ENCODE measurements at regions not wholly inside any gene's neighbourhood (a gene's known extent, or its start where the extent isn't known, plus 50 kb on each side); places are given as distances from the start of the nearest gene placed in this dataset.

DNA sequence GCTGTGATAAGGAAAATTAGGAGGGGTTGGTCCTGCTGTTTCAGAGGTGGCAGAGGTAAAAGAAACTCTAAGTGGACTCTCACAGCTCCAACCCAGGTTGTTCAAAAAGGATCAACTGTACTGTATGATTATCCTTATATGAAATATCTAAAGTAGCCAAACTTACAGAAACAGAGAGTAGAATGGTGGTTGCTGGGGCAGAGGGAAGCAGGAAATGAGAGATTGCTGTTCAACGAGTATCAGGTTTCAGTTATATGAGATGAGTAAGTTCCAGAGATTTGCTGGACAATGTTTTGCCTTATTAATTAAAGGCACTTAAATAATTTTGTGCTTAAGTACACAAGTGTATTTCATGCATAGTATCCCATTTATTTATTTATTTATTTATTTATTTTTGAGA lies 972.0 kb upstream of the LRRTM1 start:
- no peak for DNase-seq

DNA sequence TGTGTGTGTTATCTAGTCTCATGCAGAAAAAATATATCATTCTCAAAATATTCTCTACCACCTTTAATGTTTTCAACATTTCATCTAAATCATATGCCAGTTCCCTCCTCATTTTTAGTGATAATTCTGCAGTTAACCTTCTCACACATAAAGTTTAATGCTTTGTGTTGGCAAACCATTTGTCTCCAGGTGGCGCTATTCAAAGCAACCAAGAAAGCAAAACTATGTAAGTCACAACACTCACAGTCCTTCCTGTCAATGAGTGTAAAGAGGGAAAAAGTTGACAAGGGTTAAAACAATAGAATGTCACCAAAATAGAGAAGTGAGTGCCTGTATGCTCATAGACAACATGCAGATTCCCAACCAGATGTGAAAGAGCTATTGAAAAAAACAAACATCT lies 961.6 kb upstream of the LRRTM1 start:
- DNase-seq, result peak; percentile 1

DNA sequence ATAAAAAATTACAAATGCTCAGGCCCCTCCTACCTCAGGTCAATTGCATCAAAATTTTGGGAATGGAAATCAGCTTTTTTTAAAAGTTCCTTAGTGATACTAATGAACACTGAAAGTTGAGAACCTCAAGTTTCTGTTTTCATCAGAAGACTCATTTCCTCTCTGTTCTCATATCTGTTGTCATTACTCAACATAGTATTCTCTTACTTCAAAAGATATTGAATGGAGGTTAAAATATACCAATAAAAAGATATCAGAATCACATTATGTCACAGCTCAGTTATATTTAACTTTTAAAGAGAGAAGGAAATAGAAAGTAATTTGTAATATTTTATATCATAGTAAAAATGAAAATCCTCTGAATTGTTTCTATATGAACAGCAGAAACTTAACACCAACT lies 959.4 kb upstream of the LRRTM1 start:
- DNase-seq, result no peak

DNA sequence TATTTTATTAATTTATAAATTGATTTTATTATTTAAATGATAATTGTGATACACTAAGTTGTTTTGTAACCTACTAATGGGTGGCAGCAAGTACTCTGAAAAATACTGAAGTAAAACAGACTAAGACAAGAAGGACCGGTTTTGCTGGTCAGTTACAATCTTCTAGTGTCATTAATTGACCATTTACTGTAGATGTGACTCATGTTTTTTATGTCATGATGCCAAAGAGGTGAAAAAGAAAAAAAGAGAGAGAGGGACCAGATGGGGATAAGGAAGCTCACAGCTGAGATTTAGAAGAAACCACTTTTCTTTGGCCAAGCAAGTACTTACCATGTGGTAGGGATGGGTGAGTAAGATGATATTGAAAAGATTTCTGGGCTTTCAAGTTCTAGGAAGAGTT lies 955.8 kb upstream of the LRRTM1 start:
- no peak for DNase-seq

DNA sequence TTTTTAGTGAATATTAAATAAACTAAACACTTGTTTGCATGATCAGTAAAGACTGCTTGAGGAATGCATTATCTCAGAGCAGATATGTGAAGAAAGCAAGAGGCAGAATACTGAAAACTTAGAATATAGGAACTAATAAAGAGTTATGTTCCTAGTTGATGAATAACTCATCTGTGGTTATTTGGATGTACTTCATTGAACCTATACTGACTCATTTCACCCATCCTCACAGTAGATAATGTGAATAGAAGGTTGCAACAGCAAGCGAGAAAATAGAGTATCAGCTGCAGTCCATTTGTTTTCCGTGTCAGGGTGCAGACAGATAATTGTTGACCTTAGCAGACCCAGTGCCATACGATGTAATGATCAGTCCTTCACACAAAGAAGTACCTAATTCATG lies 945.7 kb upstream of the LRRTM1 start:
- no peak for DNase-seq

DNA sequence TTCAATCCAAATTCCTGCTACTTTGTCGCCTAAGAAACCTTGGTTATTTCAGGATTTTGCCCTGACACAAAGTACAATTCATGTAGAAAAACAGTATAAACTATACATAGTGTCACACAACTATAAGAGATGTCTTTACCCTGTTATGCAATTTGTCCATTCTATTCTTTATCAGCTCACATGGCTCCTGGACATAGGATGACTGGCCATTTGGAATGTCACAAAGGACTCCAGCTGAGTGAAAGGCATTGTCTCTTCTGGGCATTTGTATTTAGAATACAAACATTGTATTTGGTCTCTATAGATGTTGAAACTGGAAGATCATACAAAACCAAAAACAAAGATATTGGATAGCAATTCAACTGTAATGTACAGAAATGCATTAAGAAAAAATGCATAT lies 944.6 kb upstream of the LRRTM1 start:
- no peak for DNase-seq

DNA sequence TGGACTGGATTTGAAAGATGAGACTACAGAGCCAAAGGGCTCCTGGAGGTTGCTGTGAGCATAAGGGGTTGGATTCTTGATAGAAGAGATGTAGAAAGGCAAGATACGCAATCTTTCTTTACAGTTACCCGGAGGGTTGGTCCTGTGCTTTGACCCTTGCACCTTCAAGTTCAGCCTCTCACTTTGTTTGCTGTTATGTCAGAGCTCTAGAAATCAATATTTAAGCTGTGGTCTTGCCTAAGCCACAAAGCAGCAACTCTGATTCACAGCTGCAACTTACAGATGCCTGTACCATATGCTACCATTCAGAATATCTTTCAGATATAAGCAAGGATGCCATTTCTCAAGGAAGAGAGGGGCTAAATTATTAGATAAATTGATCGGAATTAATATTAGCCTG lies 943.1 kb upstream of the LRRTM1 start:
- DNase-seq, result no peak

DNA sequence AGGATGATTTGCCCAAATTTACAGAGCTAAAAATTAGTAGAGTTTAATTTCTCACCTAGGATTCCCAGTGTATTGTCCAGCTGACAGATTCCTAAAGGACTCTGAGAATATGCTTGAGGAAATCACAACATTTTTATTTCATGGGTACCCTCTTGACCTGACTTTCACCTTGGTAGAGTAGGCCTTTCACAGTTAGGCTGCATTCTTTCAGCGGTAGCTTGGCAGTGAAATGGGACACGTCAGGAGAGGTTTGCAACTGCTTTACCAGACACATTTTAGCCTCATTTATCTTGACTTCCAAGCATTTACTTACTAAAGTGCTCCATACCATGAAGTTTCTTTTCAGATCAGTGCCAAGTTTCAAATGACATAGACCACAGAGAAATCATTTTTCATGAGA lies 937.9 kb upstream of the LRRTM1 start:
- DNase-seq, result no peak

DNA sequence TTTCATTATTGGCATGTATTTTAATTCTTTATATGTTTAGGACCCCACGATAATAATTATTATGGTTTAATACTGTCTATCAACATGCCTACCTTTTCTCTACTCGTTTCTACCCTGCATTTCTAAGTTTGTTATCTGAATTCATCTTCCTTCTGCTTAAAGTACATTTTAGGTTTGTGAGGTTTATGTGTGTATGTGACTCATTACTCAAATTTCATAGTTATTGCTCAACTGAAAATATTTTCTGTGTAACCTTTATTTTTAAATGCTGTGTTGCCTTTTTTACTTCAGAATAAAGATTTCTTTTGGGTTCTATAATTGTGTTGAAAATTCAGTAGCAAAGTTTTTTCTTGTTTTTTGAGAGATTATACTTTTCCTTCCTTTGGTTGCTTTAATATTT lies 933.9 kb upstream of the LRRTM1 start:
- DNase-seq, result no peak

DNA sequence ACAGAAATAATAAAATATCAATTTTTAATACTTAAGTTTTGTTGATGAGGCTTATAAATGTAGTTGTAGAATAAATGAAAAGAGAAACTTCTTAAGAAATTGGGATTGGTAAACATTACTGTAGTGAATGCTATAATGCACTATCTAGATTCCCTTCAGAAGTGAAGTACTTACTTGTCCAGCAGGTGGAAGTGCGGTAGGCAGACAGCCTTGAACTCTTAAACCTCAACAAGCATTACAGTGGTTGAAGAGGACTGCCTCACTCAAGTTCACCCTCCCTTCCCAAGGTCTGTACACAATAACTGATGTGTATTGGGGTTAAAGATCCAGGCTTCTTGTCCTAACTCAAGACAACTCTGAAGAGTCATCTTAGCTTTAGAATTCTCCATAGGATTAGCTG lies 931.0 kb upstream of the LRRTM1 start:
- no peak for DNase-seq

DNA sequence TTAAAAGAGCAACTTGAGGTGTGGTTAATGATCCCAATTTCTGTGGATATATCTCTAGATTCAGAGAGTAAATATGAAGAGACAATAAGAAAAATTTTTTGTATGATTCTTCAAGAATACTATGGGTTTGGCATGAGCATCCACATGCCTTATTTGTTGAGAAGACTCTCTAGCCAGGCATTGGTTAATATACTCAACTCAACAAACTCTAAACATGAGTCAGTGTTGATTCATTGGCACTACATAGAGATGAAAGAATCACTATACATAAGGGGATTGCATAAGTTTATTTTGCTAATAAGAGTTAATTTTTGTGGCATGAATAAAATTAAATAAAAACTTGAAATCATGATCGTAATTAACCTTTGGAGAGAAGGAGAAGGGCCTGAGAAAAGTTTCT lies 930.2 kb upstream of the LRRTM1 start:
- DNase-seq, result no peak

DNA sequence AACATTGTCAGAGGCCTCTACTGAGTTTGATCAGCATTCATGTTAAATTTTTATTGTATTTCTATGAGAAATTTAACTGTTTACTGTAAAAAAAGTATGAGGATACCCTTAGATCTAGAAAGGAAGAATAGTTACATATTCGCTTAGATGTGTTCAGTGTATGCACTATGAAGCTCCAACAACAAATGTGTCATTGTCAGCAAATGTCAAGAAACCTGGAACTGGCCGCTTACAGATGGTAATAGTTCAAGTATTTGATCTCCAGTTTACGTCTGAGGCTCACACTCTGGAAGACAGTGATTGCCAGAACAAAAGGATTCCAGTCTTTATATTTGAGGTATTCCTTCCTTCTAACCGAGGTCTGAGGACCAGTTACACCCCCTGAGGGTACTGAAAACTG lies 921.2 kb upstream of the LRRTM1 start:
- DNase-seq, result no peak

DNA sequence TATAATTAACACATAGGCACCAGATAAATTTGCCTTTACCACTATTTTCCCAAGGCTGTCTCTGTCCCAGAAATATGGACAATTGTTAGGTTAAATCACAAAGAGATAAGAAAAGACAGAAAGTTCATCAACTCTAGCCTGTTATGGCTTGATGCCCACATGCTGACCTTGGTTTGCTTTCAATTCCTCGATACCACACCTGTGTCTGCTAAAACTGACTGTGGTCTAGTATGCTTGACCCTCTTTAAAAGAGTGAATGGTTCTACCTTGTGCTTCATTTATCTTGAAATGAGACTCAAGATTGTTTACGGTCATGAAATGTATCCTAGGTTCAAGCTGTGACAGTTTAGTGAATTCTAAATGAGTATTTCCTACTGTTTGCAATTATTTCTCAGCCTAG lies 909.0 kb upstream of the LRRTM1 start:
- no peak for DNase-seq

DNA sequence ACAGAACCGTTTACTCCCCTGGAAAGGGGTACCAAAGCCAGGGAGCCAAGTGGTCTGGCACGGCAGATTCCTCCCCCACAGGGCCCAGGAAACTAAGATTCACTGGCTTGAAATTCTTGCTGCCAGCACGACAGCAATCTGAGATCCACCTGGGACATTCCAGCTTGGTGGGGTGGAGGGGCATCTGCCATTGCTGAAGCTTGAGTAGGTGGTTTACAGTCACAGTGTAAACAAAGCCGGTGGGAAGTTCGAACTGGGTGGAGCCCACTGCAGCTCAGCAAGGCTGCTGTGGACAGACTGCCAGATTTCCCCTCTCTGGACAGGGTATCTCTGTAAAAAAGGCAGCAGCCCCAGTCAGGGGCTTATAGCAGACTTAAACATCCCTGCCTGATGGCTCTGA lies 901.7 kb upstream of the LRRTM1 start:
- no peak for DNase-seq

DNA sequence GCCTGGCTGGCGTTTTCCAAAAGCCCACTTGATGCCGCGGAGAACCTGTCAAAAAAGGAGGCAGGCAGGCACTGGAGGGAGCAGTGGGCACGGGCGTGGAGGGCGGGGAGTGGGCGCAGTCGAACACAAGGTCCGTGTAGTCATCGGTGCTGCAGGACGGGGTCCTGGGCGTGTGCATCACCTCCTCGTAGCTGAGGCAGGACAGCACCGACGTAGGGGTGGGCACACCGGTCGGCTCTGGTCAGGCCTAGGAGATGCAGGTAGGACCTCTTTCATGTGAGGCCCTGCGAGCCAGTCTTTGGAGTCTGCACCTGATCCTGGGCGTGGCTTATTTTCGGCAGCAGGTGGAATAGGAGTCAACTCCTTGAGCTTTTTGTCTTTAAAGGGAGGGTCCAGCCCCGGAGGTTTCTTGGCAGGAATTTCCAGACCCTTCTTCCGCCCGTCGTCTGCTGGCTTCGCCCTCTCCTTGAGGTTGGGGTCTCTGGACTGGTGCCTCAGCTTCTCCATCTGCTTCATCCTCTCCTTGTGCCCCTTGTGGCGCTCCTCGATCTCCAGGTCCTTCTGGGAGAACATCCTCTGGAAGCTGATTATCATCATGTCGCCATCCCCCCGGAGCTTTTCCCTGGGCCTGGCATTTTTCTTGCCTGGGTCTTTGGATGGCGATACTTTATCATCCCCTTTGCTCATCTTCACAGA lies 892.5 kb upstream of the LRRTM1 start:
- DNase-seq, result no peak

DNA sequence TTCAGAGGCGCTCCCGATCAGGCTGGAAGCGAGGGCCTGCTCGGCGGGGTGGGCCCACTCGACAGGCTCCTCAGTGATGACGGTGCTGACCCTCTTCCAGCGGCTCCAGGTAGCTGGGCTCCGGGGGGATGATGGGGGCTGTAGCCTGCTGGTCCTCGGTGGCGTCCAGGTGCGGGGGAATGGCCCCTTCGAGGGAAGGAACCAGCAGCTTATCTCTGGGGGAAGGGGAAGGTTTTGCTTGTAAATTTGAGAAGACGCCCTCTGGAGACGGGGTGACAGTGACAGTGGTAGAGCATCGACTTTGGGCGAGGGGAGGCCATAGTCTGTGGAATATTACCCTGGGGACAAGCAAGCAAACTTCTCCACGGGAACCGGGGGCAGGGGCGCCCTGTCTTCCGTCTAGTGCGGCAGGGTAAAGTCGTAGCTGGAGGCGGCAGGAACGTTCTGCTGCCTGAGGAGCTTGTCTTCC lies 891.9 kb upstream of the LRRTM1 start:
- DNase-seq, result no peak

DNA sequence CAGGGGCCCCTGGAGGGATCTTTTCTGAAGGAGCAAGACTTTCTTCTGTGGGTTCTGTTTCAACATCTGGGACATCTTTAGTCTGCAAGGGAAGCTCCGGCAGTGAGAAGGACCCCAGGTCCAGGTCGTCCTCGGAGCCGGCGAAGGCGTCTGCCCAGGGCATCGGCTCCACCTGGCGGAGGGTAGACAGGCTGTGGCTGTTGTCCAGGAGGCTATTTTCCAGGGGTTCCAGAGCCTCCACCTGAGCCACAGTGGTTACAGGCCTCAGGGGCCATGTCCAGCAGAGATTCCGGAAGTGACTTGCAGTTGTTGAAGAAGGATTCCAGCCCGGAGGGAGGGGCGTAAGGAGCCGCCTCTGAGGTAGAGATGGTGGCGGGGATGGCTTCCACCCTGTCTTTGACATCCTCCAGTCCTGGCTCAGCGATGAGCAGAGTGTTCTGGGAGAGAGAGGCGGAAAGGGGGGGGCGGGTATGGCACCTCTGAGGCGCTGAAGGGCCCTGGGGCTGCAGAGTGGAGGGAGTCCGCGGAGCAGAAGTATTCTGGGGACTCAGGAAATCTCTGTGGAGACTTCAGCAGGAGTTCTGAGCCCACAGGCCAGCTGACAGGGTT lies 891.3 kb upstream of the LRRTM1 start:
- DNase-seq, result no peak

DNA sequence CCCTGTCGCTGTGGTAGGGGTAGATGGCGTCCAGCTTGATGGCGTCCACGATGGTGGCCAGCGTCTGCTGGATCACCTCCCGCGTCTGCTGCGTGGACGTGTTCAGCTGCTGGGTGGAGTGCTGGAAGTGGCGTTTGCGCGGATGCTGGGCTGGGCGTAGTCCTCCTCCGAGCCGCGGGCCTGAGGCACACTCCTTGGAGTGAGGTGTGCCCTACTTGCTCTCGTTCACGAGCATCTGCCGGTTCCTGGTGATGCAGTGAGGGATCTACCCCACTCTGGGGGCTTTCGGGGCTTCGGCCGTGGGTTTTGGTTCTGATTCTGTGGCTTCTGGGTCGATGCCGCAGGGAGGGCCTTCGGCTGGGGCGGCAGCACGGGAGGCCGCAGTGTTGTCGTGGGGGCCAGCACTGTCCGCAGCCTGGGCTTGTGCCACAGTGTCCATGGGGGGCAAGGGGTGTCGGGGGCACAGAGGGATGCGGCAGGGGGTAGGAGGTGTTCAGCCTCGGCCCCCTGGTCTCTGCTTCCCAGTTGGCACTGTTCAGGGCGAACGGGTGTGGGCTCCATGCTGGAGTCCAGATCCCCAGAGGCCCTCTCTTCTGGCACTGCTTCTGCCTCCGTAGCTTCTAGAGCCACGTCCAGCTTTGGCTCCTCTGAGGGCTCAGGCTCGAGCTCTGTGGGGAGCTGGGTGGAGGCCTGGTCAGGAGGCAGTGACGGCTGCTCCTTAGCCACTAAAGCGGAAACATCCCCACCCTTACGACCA lies 890.6 kb upstream of the LRRTM1 start:
- no peak for DNase-seq

DNA sequence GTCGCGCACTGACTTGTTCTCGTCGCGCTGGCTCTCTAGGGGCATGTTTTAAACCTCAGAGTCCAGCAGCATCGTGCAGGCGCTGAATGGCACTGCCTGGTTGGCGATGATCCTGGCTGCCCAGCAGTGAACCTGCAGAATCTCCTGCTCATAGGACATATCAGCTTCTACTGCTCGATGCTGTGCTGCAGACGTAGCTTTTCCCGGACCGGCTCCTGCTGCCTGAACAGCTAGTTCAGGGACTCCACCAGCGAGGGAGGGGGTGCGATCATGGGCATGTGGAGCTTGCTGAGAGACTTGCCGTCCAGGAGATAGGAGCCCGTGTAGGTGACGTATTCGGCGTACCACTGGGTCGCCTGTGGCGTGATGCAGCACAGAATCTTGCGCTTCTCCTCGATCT lies 890.0 kb upstream of the LRRTM1 start:
- no peak for DNase-seq

DNA sequence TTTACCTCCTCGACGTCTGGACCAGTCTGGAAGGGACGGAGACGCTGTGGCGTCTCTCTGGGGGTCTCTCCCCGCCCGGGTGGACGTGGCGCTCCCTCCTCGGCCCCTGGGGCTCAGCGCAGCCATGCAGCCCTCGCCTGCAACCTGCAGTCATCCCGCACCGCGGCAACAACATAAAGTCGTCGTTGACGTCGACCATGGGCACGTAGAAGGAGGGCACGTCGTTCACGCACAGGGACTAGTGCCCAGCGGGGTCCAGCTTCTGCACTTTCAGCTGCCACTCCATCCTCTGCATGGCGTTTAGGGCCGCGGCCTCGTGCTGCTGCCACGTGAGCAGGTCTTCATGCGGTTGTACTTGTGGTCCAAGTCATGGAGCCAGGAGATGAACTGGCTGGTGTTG lies 889.6 kb upstream of the LRRTM1 start:
- DNase-seq, result no peak

DNA sequence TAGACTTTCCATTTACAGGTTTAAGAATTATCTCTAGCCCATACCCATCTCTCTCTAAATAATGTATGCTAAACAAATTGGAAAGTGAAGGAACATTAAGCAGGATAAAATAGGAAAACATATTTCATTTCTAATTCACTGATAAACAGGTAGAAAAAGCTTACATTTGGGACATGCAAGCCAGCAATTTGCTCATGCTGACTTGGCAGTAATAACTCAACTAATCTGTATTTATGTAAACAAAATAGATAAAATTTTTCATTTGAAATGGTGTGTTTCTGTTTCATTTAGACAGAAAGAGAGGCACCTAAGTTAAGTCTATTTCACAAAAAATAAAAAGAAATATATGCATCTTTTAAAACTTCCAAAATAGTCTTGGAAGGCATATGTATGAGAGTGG lies 877.3 kb upstream of the LRRTM1 start:
- DNase-seq, result no peak

DNA sequence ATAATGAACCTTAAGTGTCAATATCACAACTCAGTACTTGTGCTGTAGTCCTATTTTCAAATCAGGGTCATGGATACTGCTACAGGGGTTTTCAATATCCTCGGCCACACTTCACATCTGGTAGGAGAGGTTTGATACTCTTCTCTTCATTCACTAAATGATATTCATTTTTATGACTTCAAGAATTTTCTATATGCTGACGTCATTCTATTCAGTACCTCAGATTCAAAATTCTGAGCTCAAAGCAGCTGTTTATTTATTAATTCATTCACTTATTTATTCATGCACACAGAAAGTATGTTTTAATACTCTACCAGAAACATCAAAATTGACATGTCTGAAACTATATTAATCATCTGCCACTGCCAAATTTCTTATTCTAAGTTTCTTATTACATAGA lies 866.9 kb upstream of the LRRTM1 start:
- DNase-seq, result no peak

DNA sequence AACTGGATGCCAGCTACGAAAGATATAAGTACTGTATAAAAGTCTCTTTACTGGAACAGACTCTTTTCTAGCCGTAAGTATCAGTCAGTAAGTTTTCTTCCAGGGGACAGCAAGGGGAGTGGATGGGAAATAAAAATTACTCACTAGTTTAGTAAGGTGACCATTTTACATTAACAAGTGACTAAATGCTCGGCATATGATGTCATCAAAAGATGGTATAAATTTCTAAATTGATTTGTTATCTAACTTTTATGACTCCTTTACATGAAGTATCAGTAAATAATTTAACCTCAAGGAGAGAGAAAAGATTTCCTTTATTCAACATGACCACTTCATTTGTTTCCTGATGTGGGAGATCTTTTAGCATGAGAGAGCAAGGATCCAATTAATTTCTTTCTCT lies 859.0 kb upstream of the LRRTM1 start:
- no peak for DNase-seq

DNA sequence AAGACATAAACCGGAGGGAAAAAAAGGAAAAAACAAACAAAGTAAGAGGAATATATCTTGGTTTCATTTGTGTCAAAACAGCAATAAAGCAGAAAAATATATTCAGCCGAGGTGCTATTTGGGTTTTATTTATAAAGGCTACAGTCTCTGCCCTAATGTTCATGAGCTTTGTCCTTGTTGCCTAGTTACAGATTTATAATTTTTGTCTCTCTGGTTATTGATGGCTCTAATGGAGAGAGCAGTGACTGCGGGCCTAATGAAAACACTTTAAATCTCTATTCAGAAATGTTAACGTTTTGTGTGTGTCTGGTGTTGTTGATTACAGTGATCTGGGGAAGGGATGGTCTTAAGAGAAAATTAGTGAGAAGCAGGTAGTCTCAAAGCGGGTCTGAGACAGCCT lies 854.0 kb upstream of the LRRTM1 start:
- no peak for DNase-seq

Data from fibroblast of skin of scalp (primary cell).